Thoracic aorta (tissue), 2 donors: ENCODE measurements at regions not wholly inside any gene's neighbourhood (a gene's known extent, or its start where the extent isn't known, plus 50 kb on each side); places are given as distances from the start of the nearest gene placed in this dataset.

Experiments used
- ATAC-seq: fragments of 150-250 bp; one replicate; pipeline ENCODE4 v1.8.0; 2017; ENCODE audit warnings: low read depth; ENCODE audit not compliant: insufficient number of reproducible peaks, low FRiP score
- DNase-seq: peaks from one replicate; pipeline ENCODE4 v3.0.0-alpha.2; 2020; ENCODE audit warnings: low spot score
- H3K27ac ChIP-seq, 2 donors: fragments of 200-600 bp; sonication (generic); 1 replicate in 1 of 2; 2 replicates in 1 of 2; pipeline ENCODE4 v1.5.1; 2016; ENCODE audit warnings: mild to moderate bottlenecking in 2 of 2, moderate library complexity in 2 of 2
- H3K27me3 ChIP-seq: fragments of 200-600 bp; sonication (generic); replicated peaks from 2 replicates; pipeline ENCODE4 v1.6.0; 2016; ENCODE audit warnings: mild to moderate bottlenecking; ENCODE audit not compliant: insufficient read depth
- H3K36me3 ChIP-seq: fragments of 200-600 bp; sonication (generic); one replicate; pipeline ENCODE4 v1.5.1; 2016
- H3K4me1 ChIP-seq, 2 donors: fragments of 200-600 bp; sonication (generic); 1 replicate in 1 of 2; 2 replicates in 1 of 2; pipeline versions ENCODE4 v1.5.1 to v1.6.0; 2016; ENCODE audit warnings: low read depth in 2 of 2, mild to moderate bottlenecking in 1 of 2; ENCODE audit not compliant: control insufficient read depth in 1 of 2
- H3K4me3 ChIP-seq: fragments of 200-600 bp; sonication (generic); 2 replicates; pipeline ENCODE4 v1.5.1; 2016; ENCODE audit warnings: mild to moderate bottlenecking
- H3K9me3 ChIP-seq: fragments of 200-600 bp; sonication (generic); 2 replicates; pipeline ENCODE4 v1.5.1; 2016
- TF ChIP-seq, protein P1 (sequence below): fragments of 200-600 bp; sonication (generic); IDR thresholded peaks from one replicate; pipeline ENCODE4 v1.5.1; 2019; ENCODE audit warnings: antibody characterized with exemption

DNA sequence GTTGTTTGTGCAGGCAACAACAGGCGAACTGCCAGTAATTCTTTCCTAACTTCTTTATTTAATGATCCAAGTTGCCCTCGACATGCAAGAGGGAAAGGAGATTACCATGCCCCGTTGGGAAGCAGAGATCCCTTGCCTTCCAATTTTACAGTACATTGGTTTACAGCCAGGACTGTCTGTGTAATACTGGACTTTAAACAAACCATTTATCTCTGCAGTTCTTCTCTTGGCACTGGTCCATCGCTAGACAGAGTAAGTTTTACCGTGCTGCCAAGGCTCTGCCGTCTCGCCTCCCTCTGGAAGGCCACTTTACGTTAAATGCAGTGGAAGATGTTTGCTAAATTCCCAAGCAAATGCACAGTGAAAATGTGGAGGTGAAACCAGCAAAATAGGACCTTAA, 660.3 kb upstream of the PRKX start:
- Histone ChIP-seq H3K27me3 (no peaks in the 10 kb centered on the region), H3K9me3 (no peaks in the 10 kb centered on the region), H3K27ac (no peak overlapping the region), H3K4me1 (no peaks in the 10 kb centered on the region), H3K4me3 (no peak overlapping the region), H3K36me3 (no peaks in the 10 kb centered on the region)
- DNase-seq (no peak), ATAC-seq (no peak)
- TF ChIP-seq, protein P1, sequence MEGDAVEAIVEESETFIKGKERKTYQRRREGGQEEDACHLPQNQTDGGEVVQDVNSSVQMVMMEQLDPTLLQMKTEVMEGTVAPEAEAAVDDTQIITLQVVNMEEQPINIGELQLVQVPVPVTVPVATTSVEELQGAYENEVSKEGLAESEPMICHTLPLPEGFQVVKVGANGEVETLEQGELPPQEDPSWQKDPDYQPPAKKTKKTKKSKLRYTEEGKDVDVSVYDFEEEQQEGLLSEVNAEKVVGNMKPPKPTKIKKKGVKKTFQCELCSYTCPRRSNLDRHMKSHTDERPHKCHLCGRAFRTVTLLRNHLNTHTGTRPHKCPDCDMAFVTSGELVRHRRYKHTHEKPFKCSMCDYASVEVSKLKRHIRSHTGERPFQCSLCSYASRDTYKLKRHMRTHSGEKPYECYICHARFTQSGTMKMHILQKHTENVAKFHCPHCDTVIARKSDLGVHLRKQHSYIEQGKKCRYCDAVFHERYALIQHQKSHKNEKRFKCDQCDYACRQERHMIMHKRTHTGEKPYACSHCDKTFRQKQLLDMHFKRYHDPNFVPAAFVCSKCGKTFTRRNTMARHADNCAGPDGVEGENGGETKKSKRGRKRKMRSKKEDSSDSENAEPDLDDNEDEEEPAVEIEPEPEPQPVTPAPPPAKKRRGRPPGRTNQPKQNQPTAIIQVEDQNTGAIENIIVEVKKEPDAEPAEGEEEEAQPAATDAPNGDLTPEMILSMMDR = no peak

DNA sequence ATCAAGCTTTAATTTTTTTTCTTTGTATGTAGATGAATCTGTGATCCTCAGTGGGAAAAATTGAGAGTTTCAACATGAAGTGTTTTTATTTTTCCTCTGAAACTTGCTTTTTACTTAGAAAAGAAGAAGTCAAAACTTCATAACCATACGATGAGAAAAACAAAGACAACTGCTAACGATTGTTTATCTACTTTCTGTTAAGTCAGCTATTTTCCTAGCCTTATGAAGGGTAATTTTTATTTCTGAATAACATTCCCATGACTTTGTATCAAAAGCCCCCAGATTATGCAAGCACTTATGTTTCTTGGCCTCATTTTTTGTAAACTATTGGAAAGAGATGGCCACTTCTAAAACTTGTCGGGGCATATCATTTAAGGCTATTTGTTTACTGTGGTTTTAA, 645.1 kb upstream of the PRKX start:
- TF ChIP-seq, protein P1 = no peak
- DNase-seq = no peak
- no peaks in the 10 kb centered on the region for H3K4me1 ChIP-seq
- no peak for ATAC-seq
- H3K27ac ChIP-seq = no peak overlapping the region
- no peaks in the 10 kb centered on the region for H3K36me3 ChIP-seq
- H3K9me3 ChIP-seq = no peaks in the 10 kb centered on the region
- H3K4me3 ChIP-seq = no peak overlapping the region
- H3K27me3 ChIP-seq = no peaks in the 10 kb centered on the region

DNA sequence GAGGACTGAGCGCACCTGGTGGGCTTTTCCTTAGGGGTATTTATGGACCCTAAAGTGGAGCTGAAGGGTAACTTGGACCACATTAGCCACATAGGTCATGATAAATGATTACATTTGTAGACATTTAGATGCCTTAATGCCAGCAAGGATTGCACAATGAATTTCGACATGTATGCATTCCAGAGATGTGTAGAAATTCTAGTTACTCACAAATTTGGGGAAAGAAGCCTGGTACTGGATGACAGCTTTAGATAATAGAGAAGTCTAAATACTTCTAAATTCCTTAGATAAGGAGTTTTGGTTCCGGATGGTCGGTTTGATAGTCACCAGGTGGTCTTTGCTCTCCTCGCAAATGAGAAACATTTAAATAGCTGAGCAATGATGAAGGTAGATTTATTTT, 609.5 kb upstream of the PRKX start:
- no peak for DNase-seq
- no peak for ATAC-seq
- no peaks in the 10 kb centered on the region for H3K4me1 ChIP-seq

DNA sequence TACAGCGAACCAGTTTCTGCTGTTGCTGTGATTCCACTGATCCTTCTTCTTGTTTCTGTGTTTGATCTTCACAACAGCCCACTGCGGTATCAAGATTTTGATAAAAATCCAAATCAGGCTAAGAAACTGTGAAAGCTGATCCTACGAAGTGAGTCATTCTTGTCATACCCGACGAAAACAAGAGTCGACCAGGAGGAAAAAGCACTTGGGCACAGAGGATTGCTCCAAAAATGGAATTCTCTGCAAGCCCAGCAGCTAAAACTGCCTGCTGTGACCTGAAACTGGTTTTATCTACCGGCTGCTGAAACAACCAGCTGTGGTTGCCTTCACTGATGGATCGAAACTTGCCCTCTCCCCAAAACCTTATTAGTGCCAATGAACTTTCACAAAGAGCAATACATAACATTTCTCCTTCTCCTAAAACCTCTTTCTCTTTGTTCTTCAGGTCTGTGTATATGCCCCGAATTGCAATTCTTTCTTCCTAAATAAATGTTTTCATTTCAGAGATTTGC, 607.0 kb upstream of the PRKX start:
- no peak for ATAC-seq
- no peak for DNase-seq
- Histone ChIP-seq H3K4me1 (no peaks in the 10 kb centered on the region), H3K27ac (no peak overlapping the region), H3K4me3 (no peak overlapping the region), H3K36me3 (no peaks in the 10 kb centered on the region), H3K27me3 (no peaks in the 10 kb centered on the region), H3K9me3 (no peaks in the 10 kb centered on the region)
- TF ChIP-seq, protein P1 = no peak

More for the DNA sequence above, 609.5 kb upstream of the PRKX start:
- Histone ChIP-seq H3K27me3 (no peaks in the 10 kb centered on the region), H3K9me3 (no peaks in the 10 kb centered on the region), H3K27ac (no peak overlapping the region), H3K36me3 (no peaks in the 10 kb centered on the region), H3K4me3 (no peak overlapping the region)
- TF ChIP-seq, protein P1 = no peak

DNA sequence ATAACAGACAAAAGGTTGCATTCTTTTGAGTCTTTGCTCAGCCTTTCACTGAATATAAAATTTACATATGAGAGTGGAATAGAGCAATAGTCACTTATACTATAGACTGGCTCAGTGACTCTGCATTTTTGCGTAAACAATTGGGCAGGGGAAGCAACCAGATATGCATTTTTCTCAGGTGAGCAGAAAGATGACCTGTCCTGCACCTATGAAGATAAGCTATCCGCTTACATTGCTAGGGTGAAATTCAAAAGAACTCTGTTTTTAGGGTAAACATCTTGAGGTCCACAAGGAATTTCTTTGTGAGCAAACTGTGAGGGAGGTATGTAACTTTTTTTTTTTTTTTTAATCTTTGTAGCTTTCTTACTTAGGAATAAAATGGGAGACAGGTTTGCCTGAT, 602.4 kb upstream of the PRKX start:
- Histone ChIP-seq H3K27me3 (no peaks in the 10 kb centered on the region), H3K4me1 (no peaks in the 10 kb centered on the region)
- no peak for ATAC-seq

More for the DNA sequence above, 602.4 kb upstream of the PRKX start:
- DNase-seq = no peak
- no peak overlapping the region for H3K4me3 ChIP-seq
- no peaks in the 10 kb centered on the region for H3K9me3 ChIP-seq
- TF ChIP-seq, protein P1 = no peak
- no peaks in the 10 kb centered on the region for H3K36me3 ChIP-seq
- no peak overlapping the region for H3K27ac ChIP-seq
